ENCODE measurements at regions not wholly inside any gene's neighbourhood (a gene's known extent, or its start where the extent isn't known, plus 50 kb on each side); places are given as distances from the start of the nearest gene placed in this dataset.

GRCh38 chr4:60250657-60251056 is 949.5 kb upstream of the ADGRL3 start:
- 54 to 65% methylated on average over 1 of the region's 1 CpG for WGBS, 2 donors
- DNase-seq (ENCODE audit: low spot score in 2 of 2), result no peak

GRCh38 chr4:60259781-60260180 is 940.3 kb upstream of the ADGRL3 start:
- 70 to 77% methylated on average over 5 of the region's 5 CpGs for WGBS, 2 donors
- no peak overlapping the region for H3K4me3 ChIP-seq (ENCODE audit: low read depth, poor library complexity, severe bottlenecking)
- no peak for TF ChIP-seq CTCF (IDR thresholded peaks at IDR 0.05)
- TF ChIP-seq POLR2A (IDR thresholded peaks at IDR 0.05), result no peak
- DNase-seq (ENCODE audit: low spot score in 2 of 2), result no peak
- intact Hi-C loops (cut with DNase I; ENCODE audit: low total_unique reads), result no loop called here

More at GRCh38 chr4:60250657-60251056, 949.5 kb upstream of the ADGRL3 start:
- intact Hi-C loops (cut with DNase I; ENCODE audit: low total_unique reads), result no loop called here
- no peak for TF ChIP-seq POLR2A (IDR thresholded peaks at IDR 0.05)
- no peak for TF ChIP-seq CTCF (IDR thresholded peaks at IDR 0.05)
- H3K4me3 ChIP-seq (ENCODE audit: low read depth, poor library complexity, severe bottlenecking), result no peak overlapping the region

- H3K4me3 ChIP-seq (ENCODE audit: low read depth, poor library complexity, severe bottlenecking), result no peak overlapping the region
- intact Hi-C loops (cut with DNase I; ENCODE audit: low total_unique reads), result no loop called here
- 39 to 52% methylated on average over 1 of the region's 1 CpG for WGBS, 2 donors
- no peak for TF ChIP-seq POLR2A (IDR thresholded peaks at IDR 0.05)
- no peak for TF ChIP-seq CTCF (IDR thresholded peaks at IDR 0.05)
- no peak for DNase-seq (ENCODE audit: low spot score in 2 of 2)
Measured at GRCh38 chr4:60266505-60266904, 933.6 kb upstream of the ADGRL3 start.

- intact Hi-C loops (cut with DNase I; ENCODE audit: low total_unique reads), result no loop called here
- no peak for TF ChIP-seq CTCF (IDR thresholded peaks at IDR 0.05)
- TF ChIP-seq POLR2A (IDR thresholded peaks at IDR 0.05), result no peak
- WGBS, 2 donors, result 27 to 76% methylated on average over 2 of the region's 2 CpGs
- H3K4me3 ChIP-seq (ENCODE audit: low read depth, poor library complexity, severe bottlenecking), result no peak overlapping the region
- no peak for DNase-seq (ENCODE audit: low spot score in 2 of 2)
Measured at GRCh38 chr4:60296386-60296785, 903.7 kb upstream of the ADGRL3 start.

- WGBS, 2 donors, result 60 to 68% methylated on average over 2 of the region's 2 CpGs
- DNase-seq (ENCODE audit: low spot score in 2 of 2), result no peak
- TF ChIP-seq POLR2A (IDR thresholded peaks at IDR 0.05) (no peak), CTCF (IDR thresholded peaks at IDR 0.05) (no peak)
- intact Hi-C loops (cut with DNase I; ENCODE audit: low total_unique reads), result no loop called here
- H3K4me3 ChIP-seq (ENCODE audit: low read depth, poor library complexity, severe bottlenecking), result no peak overlapping the region
Measured at GRCh38 chr4:60313611-60314178, 886.4 kb upstream of the ADGRL3 start.

- TF ChIP-seq POLR2A (IDR thresholded peaks at IDR 0.05), result no peak
- no peak for TF ChIP-seq CTCF (IDR thresholded peaks at IDR 0.05)
- no peak overlapping the region for H3K4me3 ChIP-seq (ENCODE audit: low read depth, poor library complexity, severe bottlenecking)
- 41 to 48% methylated on average over 4 of the region's 4 CpGs for WGBS, 2 donors
- DNase-seq (ENCODE audit: low spot score in 2 of 2), result no peak
- intact Hi-C loops (cut with DNase I; ENCODE audit: low total_unique reads), result no loop called here
Measured at GRCh38 chr4:60314416-60314815, 885.7 kb upstream of the ADGRL3 start.

Data from lower leg skin (tissue), 4 donors.